EL (cell line): ENCODE measurements at regions not wholly inside any gene's neighbourhood (a gene's known extent, or its start where the extent isn't known, plus 50 kb on each side); places are given as distances from the start of the nearest gene placed in this dataset.

Source experiments
- DNase-seq: peaks from one replicate; pipeline ENCODE4 v3.0.0-alpha.2; 2016

DNA sequence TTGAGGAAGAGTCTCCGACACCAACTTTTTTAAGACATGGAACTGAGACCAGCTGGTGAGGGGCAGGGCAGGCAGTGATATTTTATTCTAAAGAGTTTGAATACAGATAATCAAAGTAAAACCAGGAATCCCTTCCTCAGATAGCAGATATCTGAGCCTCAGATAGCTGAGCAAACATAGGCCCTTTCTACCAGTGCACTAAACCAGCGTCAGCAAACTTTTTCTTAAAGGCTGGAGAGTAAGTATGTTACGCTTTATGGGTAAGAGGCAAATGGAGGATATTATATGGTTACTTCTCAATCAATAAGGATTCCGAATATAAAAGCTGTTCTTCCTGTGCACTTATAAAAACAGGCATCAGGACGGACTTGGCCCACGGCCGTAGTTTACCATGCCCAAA lies 73.9 kb downstream of the WNT5A start:
- DNase-seq, result no peak

DNA sequence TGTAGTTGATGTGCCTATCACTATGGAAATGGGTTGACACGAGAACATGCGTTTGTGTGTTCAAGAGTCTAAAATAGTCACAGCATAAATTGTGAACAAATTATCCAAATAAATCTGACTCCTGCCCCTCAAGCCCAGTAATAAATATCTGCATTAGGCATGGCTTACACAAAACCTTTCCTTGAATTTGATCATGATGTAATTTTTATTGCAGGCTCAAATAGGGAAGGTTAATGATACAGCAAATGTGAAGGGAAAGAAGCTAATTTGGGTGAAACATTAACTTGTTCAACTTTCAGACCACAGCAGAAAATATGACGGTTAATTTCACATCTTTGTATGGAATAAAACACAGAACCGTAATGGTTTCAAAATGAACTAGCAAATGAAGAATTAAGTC lies 74.6 kb downstream of the WNT5A start:
- DNase-seq, result no peak

GRCh38 chr3:55409806-55410205 lies 77.3 kb downstream of the WNT5A start:
- peak; percentile 29 for DNase-seq

- DNase-seq, result no peak
These were observed 78.8 kb downstream of the WNT5A start for GRCh38 chr3:55408193-55408826.

- DNase-seq, result no peak
These were observed 79.7 kb downstream of the WNT5A start for GRCh38 chr3:55407426-55407820.

DNA sequence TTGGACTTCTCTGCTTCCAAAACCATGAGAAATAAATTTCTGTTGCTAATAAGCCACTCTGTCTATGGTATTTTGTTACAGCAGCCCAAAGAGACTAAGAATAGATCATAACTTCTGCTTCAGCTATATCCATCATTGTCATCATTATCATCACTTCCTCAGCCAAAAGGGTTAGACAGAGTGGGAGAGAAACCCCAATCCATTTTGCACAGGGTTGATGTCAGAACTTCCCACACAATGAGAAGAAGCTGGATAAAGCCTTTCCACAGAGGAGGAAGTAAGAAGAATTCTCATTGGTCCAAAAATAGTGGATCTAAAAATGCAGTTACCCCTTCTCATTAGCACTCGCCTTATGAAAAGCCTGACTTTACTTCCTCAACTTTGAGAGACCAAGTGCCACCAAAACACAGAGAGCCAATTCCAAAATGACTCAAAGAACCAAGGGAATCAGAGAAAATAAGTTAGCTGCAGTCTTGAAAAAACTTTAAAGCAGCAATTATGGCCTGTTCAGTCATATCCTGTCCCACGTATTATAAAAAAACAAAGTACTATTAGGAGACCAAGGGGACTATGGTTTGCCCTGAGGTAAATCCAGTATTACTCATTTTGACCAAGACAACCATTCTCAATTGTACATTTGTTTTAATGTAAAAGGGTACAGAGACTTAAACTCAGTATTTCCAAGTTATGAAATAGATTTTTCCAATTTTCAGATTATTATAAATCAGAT lies 80.2 kb downstream of the WNT5A start:
- peak; percentile 69 for DNase-seq

DNA sequence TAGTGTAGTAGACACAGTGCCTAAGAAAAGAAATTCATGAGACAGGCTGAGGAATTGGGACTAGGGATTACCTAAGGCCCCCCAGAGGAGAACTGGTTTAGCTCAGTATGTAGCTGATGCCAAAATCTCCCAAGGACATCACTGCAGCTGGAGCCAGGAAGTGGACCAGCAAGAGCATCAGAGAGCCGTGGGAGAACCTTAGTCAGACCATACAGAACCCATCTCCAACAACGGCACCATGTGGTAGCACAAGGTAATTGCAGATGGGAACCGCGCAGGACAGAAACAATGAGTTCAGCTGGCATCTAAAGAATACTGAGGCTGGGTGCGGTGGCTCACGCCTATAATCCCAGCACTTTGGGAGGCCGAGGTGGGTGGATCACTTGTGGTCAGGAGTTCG lies 81.7 kb downstream of the WNT5A start:
- DNase-seq, result peak; percentile 20

GRCh38 chr3:55402886-55403609 lies 84.1 kb downstream of the WNT5A start:
- DNase-seq, result peak; percentile 8

- no peak for DNase-seq
These were observed 106.5 kb downstream of the WNT5A start for GRCh38 chr3:55380561-55380960.

DNA sequence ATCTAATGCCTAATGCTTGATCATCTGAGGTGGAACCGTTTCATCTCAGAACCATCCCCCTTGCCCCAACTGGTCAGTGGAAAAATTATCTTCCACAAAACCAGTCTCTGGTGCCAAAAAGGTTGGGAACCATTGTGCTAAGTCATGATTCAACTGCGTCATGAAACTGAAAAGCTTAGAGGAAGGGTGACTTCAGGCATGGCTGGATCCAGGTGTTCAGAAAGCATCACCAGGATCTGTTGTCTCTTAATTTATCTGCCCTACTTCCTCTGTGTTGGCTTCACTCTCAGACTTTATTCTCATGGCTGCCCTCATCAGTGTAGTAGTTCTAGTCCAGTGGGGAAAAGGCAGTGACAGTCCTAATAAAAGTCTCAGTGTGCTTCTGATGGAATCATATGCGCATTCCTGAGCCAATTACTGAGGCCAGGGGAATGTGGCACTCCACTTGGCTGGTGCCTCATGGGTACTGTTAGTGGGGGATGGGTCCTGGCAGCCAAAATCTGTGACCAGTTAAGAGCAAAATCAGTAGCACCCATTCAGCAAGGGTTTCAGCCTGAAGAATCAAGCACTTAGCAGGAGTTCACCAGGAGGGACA lies 110.3 kb downstream of the WNT5A start:
- DNase-seq, result peak; percentile 18

GRCh38 chr3:55373423-55373822 lies 113.7 kb downstream of the WNT5A start:
- no peak for DNase-seq

GRCh38 chr3:55370272-55370671 lies 116.8 kb downstream of the WNT5A start:
- DNase-seq, result no peak

GRCh38 chr3:55369141-55369847 lies 117.8 kb downstream of the WNT5A start:
- DNase-seq, result no peak

DNA sequence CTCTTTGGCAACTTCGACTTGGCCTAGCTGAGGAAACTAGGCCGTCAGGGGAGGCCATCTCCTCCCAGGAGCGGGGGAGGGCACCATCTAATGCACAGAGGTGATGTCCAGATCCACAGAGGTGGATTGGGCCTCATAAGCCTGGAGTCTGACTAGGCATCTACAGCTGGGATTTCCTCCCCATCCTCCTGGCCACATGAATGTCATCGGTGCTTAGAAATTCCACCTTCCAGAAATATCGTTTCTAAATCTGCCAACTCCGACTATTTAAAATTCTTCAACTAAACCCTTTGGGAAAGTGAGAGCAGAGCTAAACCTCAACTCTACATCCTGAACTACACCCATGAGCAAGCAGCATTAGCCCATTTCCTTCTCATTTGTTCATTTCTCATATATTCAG lies 118.7 kb downstream of the WNT5A start:
- no peak for DNase-seq

DNA sequence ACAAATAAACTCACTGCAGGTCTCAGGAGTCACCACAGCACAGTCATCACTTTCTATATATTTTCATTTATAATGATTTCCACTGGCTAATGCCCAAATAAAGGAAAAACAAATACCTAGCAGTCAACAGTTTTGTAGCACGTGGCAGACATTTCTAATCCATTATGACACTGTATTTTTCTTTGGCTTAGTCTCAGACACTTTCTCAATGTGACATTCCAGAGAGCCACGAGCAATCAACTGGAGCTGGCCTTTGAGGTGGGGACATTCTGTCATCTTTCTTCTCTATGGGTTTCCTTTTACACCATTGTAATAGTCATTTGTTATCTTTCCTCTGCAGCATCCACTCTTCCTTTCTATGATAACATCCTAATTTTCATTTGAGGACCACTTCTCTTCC lies 119.7 kb downstream of the WNT5A start:
- DNase-seq, result no peak

DNA sequence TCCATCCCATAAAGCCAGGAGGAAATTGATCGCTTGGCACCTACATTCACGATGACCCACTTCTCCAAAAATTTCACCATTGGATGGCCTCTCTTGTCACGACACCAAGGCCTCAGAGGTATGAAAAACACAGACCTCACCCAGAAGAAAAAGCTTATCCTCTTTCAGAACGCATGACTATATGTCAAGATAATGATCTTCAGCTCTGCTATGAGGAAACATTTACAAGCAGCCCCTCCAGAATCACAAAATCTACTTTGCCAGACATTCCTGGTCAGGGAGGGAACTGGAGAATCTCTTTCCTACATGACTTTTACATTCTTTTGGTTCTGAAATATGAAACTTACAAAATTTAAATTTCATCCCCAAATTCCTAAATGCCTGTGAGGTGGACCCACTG lies 122.7 kb downstream of the WNT5A start:
- peak; percentile 80 for DNase-seq

- DNase-seq, result peak; percentile 65
These were observed 124.7 kb downstream of the WNT5A start for GRCh38 chr3:55362210-55362960.

DNA sequence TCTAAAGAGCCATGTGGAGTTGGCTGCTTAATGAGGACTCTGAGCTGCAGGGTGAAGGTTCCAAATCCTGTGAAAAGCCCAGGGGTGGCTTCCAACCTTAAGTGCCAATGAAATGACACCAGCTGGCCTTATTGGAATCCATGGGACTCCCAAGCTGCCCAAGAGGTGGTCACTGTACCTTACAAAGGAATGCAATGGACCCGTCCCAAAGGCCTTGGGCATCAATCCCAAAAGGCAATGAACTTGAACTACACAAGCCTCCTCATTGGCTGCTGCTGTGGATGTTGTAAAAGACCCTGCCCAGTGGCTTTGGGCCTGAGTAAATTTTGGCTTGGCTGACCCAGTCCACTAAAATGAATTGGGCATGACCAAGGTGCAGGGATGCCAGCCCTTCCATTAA lies 129.3 kb downstream of the WNT5A start:
- no peak for DNase-seq

DNA sequence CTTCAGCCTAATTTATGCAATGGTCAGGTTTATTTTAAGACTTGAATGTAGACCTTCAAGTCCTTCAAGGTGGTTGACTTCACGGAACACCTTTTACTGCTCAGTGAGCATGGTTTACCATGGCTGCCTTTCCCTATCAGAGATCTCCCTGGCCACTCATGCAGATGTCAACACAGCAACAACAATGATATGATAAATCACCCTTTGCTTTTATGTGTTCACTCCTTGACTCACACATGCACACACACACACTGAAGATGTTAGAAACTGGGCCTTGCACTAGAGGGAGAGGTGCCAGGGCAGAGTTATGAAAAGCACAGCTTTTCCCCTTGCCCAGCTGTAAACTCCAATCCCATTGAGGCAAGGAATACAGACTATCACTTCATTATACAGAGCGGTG lies 134.4 kb downstream of the WNT5A start:
- DNase-seq, result no peak

- DNase-seq, result no peak
These were observed 137.3 kb downstream of the WNT5A start for GRCh38 chr3:55349851-55350250.

- peak; percentile 45 for DNase-seq
These were observed 143.4 kb downstream of the WNT5A start for GRCh38 chr3:55343486-55344357.
